ENCODE measurements at regions not wholly inside any gene's neighbourhood (a gene's known extent, or its start where the extent isn't known, plus 50 kb on each side); places are given as distances from the start of the nearest gene placed in this dataset.

DNA sequence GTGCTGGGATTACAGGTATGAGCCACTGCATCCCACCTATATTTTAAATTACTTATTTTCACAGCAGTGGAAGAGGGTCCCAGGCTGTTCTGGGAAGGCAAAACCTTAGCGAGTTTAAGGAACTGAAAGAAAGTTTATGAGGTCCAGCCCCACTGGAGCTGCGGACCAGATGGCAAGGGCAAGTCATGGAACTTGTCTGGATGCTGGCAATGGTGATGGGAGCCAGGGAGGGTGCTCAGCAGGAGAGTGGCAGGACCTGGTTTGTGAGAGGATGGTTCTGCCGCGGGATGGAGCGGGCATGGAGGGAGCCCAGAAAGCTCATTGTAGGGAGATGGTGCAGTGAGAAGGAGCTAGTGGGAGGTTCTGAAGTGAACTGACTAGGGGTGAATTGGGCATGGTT lies 50.6 kb upstream of the SLC45A1 start:
- no peak overlapping the region for H3K4me3 ChIP-seq (ENCODE audit: low read depth, low read length)
- in situ Hi-C loops (cut with HindIII; ENCODE audit: low sequenced_read_pairs) = no loop called here
- no peak for DNase-seq (ENCODE audit: low read depth, low spot score)
- TF ChIP-seq, protein P1, sequence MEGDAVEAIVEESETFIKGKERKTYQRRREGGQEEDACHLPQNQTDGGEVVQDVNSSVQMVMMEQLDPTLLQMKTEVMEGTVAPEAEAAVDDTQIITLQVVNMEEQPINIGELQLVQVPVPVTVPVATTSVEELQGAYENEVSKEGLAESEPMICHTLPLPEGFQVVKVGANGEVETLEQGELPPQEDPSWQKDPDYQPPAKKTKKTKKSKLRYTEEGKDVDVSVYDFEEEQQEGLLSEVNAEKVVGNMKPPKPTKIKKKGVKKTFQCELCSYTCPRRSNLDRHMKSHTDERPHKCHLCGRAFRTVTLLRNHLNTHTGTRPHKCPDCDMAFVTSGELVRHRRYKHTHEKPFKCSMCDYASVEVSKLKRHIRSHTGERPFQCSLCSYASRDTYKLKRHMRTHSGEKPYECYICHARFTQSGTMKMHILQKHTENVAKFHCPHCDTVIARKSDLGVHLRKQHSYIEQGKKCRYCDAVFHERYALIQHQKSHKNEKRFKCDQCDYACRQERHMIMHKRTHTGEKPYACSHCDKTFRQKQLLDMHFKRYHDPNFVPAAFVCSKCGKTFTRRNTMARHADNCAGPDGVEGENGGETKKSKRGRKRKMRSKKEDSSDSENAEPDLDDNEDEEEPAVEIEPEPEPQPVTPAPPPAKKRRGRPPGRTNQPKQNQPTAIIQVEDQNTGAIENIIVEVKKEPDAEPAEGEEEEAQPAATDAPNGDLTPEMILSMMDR (IDR thresholded peaks at IDR 0.05; ENCODE audit: low read depth, low read length) = no peak

DNA sequence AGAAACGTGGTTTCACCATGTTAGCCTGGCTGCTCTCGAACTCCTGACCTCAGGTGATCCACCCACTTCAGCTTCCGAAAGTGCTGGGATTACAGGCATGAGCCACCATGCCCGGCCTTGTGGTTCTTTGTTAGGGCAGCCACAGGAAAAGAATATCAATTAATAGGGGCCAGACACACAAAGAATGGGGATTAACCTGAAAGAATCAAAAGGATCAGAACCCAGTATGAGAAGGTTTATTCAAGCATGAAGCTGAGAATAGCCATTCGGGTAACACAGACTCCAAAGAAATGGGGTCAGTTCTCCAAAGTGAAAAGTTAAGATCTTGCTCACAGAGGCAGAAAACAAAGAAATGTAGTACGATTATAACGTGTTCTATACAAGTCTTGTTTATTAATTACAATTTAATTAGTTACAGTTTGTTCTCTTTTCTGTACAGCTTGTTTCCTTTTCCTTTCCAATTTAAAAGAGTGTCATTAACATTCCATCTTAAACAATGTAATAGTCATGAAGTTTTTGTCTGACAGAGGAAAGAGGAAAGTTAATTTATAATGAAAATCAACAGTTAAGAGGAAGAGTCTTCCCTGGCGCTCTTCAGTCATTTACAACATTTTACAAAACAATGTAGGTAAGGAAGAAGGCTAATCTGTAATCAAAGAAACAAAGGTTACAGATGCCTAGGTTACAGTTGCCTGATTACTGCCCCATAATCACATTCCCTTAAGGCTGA lies 51.3 kb upstream of the SLC45A1 start:
- DNase-seq (ENCODE audit: low read depth, low spot score) = no peak
- TF ChIP-seq, protein P1 (IDR thresholded peaks at IDR 0.05; ENCODE audit: low read depth, low read length) = no peak
- no peak overlapping the region for H3K4me3 ChIP-seq (ENCODE audit: low read depth, low read length)
- in situ Hi-C loops (cut with HindIII; ENCODE audit: low sequenced_read_pairs) = no loop called here

DNA sequence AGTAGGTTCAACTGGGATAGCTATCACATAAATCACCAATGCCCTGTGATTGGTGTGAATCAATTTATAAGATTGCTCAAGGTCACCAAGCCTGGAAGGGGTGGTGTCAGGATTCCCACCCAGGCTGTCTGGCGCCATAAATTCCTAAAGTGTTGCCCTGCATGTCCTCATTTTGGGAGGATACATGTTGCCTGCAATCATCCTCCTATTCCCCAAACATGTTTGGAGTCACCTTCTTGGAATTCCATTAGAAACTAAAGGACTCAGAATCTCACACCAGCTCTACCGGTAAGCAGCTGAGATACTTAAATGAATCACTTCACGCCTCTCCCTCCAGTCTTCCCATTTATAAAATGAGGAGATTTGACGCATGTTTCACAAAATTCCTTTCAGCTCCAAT lies 54.1 kb upstream of the SLC45A1 start:
- no peak overlapping the region for H3K4me3 ChIP-seq (ENCODE audit: low read depth, low read length)
- no peak for DNase-seq (ENCODE audit: low read depth, low spot score)
- in situ Hi-C loops (cut with HindIII; ENCODE audit: low sequenced_read_pairs) = no loop called here
- TF ChIP-seq, protein P1 (IDR thresholded peaks at IDR 0.05; ENCODE audit: low read depth, low read length) = no peak

DNA sequence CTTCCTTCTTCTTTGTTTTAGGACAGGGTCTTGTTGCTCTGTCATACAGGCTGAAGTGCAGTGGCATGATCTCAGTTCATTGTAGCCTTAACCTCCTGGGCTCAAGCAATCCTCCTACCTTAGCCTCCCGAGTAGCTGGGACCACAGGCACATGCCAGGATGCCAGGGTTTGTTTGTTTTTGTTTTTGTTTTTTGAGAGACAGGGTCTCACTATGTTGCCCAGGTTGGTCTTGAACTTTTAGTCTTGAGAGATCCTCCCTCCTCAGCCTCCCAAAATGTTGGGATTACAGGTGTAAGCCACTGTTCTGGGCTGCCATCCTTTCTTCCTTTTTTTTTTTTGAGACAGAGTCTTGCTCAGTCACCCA lies 56.5 kb upstream of the SLC45A1 start:
- in situ Hi-C loops (cut with HindIII; ENCODE audit: low sequenced_read_pairs) = no loop called here
- H3K4me3 ChIP-seq (ENCODE audit: low read depth, low read length) = no peak overlapping the region
- DNase-seq (ENCODE audit: low read depth, low spot score) = no peak
- TF ChIP-seq, protein P1 (IDR thresholded peaks at IDR 0.05; ENCODE audit: low read depth, low read length) = no peak

DNA sequence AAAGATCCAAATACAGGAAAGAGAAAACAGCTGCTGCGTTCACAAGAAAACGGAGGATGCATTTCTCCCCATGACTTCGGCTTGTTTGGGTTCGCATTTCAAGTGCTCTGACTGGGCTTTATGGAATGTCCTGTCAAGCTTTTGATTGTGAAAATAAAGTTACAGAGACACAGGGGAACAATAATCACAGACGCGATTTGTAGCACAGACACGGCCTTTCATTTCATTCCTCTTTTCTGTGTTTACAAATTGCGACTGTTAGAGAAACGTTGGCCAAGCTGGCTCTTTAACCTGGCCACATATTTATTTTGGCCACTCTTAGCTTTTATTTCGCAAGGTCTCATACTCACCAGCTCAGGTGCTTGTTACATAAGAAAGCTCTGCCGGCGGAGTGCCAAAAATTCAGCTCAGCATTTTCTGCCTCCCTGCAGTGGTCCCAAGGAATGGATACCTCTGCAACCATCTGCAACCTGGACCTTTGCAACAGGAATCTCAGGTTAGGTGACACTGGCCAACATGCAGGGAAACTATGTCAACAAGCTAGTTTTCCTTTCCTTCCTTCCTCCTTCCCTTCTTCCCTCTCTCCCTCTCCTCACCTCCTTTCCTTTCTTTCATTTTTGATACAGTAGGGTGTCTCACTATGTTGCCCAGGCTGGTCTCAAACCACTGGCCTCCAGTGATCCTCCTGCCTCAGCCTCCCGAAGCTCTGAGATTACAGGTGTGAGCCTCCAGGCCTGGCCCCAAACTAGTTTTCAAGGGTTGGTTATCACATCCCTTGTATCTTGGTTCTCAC lies 58.2 kb upstream of the SLC45A1 start:
- TF ChIP-seq, protein P1 (IDR thresholded peaks at IDR 0.05; ENCODE audit: low read depth, low read length) = no peak
- peak overlapping the region; percentile 6 for H3K4me3 ChIP-seq (ENCODE audit: low read depth, low read length)
- in situ Hi-C loops (cut with HindIII; ENCODE audit: low sequenced_read_pairs) = no loop called here
- DNase-seq (ENCODE audit: low read depth, low spot score) = peak; percentile 79

DNA sequence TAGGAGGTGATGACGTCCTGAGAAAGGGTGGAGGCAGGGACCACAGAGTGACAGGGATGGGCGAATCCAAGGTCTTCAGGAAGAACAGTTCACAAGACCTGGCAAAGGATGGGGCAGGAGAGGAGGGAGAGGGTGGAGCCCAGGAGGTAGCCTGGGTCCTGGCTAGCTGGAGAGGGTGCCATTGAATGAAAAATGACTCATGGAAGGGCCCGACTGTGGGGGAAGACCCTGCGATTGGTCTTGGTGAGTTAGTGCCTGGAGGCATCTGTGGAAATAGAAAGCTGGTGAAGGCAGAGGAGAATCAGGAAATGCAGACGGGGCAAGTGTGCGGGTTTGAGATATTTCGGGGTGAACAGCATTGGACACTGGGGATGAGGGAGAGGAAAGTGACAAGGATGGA lies 60.3 kb upstream of the SLC45A1 start:
- in situ Hi-C loops (cut with HindIII; ENCODE audit: low sequenced_read_pairs) = no loop called here
- no peak overlapping the region for H3K4me3 ChIP-seq (ENCODE audit: low read depth, low read length)
- TF ChIP-seq, protein P1 (IDR thresholded peaks at IDR 0.05; ENCODE audit: low read depth, low read length) = no peak
- DNase-seq (ENCODE audit: low read depth, low spot score) = no peak

Measured in astrocyte of the spinal cord (primary cell).